Subcutaneous abdominal adipose tissue (tissue), 5 donors: ENCODE measurements at regions not wholly inside any gene's neighbourhood (a gene's known extent, or its start where the extent isn't known, plus 50 kb on each side); places are given as distances from the start of the nearest gene placed in this dataset.

Source experiments
- H3K27ac ChIP-seq: one replicate; pipeline ENCODE4 v1.7.0; 2013; ENCODE audit warnings: low read depth, mild to moderate bottlenecking, inconsistent platforms, low read length, moderate library complexity
- H3K27me3 ChIP-seq, 5 donors: one replicate each; pipeline ENCODE4 v1.7.0; 2013; ENCODE audit warnings: low read length in 5 of 5, inconsistent platforms in 1 of 5; ENCODE audit not compliant: control insufficient read depth in 5 of 5, insufficient read depth in 4 of 5
- H3K36me3 ChIP-seq, 5 donors: one replicate each; pipeline ENCODE4 v1.7.0; 2013; ENCODE audit warnings: low read length in 5 of 5; ENCODE audit not compliant: control insufficient read depth in 5 of 5, insufficient read depth in 5 of 5
- H3K4me1 ChIP-seq, 5 donors: one replicate each; pipeline ENCODE4 v1.7.0; 2013; ENCODE audit warnings: low read length in 5 of 5, mild to moderate bottlenecking in 3 of 5, moderate library complexity in 1 of 5; ENCODE audit not compliant: control insufficient read depth in 5 of 5, insufficient read depth in 5 of 5
- H3K4me3 ChIP-seq, 5 donors: one replicate each; pipeline ENCODE4 v1.7.0; 2013; ENCODE audit warnings: low read length in 5 of 5, low read depth in 1 of 5
- H3K9ac ChIP-seq, 5 donors: one replicate each; pipeline ENCODE4 v1.7.0; 2013; ENCODE audit warnings: low read length in 5 of 5, mild to moderate bottlenecking in 4 of 5, moderate library complexity in 3 of 5
- H3K9me3 ChIP-seq, 5 donors: one replicate each; pipeline ENCODE4 v1.7.0; 2013; ENCODE audit warnings: low read length in 5 of 5; ENCODE audit not compliant: control insufficient read depth in 5 of 5
- donor health status: healthy.
- donor health status: healthy.
- donor health status: healthy.
- donor health status: healthy.
- donor health status: healthy.

DNA sequence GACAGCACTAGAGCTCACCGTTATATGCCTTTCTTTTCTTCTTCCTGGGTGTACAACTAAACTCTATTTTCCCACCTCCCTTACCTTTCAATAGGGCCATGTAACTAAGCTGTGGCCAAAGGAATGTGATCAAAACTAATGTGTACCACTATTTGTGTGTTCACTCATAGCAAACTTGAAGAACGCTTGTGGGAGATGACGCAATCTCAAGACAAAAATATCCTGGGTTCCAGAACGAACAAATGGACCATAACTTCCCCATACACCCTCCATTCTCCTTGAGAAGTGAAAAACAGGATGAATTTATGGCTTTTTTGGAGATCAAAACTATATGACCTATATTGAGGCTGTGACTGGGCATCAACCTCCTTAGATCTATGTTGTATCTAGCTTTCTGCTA, 139.7 kb upstream of the GLRA2 start:
- no peak overlapping the region for H3K27ac ChIP-seq
- peaks cover 0 to 4% (median 0%) of the 10 kb centered on the region in 5 donors for H3K4me1 ChIP-seq
- peaks cover 0 to 3% (median 0%) of the 10 kb centered on the region in 5 donors for H3K9me3 ChIP-seq
- H3K27me3 ChIP-seq: peaks cover 0 to 6% (median 0%) of the 10 kb centered on the region in 5 donors
- H3K9ac ChIP-seq: no peak overlapping the region
- H3K4me3 ChIP-seq: no peak overlapping the region
- no peaks in the 10 kb centered on the region for H3K36me3 ChIP-seq

DNA sequence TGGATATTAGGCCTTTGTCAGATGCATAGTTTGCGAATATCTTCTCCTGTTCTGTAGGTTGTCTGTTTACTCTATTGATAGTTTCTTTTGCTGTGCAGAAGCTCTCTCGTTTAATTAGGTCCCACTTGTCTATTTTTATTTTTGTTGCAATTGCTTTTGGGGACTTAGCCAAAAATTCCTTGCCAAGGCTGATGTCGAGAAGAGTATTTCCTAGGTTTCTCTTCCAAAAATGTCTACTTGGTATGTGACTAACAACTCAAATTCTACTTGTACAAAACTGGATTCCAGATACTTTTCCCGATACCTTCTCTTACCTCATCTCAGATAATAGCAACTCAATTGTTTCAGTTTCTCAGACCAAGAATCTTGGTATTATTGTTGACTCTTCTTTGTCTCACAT, 142.4 kb upstream of the GLRA2 start:
- H3K9me3 ChIP-seq: peaks cover 0 to 3% (median 0%) of the 10 kb centered on the region in 5 donors
- no peak overlapping the region for H3K4me3 ChIP-seq
- no peak overlapping the region for H3K9ac ChIP-seq
- H3K4me1 ChIP-seq: peaks cover 0 to 4% (median 0%) of the 10 kb centered on the region in 5 donors
- no peak overlapping the region for H3K27ac ChIP-seq
- H3K36me3 ChIP-seq: no peaks in the 10 kb centered on the region
- peaks cover 0 to 6% (median 0%) of the 10 kb centered on the region in 5 donors for H3K27me3 ChIP-seq

DNA sequence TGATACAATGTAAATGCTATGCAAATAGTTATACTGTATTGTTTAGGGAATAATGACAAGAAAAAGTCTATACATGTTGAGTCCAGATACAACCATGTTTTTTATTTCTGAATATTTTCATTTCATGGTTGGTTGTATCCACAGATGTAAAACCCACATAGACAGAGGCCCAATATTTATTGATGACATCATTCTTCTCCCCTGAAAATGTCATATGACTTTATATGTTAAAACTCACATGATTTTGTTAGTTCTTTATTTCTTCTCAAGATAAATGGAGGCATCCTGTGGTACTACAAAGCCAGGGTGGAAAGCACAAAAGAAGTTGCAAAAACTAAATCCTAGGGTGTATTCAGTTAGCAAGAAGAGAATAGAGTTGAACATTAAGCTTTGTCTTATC, 149.3 kb upstream of the GLRA2 start:
- no peak overlapping the region for H3K27ac ChIP-seq
- no peaks in the 10 kb centered on the region for H3K9me3 ChIP-seq
- H3K4me3 ChIP-seq: no peak overlapping the region
- no peaks in the 10 kb centered on the region for H3K4me1 ChIP-seq
- H3K9ac ChIP-seq: no peak overlapping the region
- H3K27me3 ChIP-seq: peaks cover 0 to 3% (median 0%) of the 10 kb centered on the region in 5 donors
- no peaks in the 10 kb centered on the region for H3K36me3 ChIP-seq

DNA sequence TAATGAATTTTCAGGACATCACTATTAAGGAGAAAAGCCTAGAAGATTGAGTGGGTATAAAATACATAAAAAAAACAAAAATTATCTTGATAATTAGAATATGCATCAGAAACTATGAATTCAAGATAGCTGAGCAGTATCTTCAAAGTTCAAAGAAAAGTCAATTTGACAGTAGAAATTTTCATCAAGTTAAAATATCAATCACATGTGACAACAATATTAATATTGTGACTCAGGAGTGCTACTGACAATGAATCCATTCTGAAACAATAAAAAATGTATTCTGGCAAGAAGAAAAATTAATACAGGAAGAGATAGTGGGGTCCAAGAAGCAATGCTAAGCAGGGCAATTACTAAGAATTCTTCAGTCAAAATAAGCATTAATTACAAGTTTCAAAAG, 151.9 kb upstream of the GLRA2 start:
- Histone ChIP-seq H3K27me3 (peaks cover 0 to 3% (median 0%) of the 10 kb centered on the region in 5 donors), H3K4me3 (no peak overlapping the region), H3K9ac (no peak overlapping the region), H3K27ac (no peak overlapping the region), H3K36me3 (no peaks in the 10 kb centered on the region), H3K9me3 (no peaks in the 10 kb centered on the region), H3K4me1 (no peaks in the 10 kb centered on the region)

DNA sequence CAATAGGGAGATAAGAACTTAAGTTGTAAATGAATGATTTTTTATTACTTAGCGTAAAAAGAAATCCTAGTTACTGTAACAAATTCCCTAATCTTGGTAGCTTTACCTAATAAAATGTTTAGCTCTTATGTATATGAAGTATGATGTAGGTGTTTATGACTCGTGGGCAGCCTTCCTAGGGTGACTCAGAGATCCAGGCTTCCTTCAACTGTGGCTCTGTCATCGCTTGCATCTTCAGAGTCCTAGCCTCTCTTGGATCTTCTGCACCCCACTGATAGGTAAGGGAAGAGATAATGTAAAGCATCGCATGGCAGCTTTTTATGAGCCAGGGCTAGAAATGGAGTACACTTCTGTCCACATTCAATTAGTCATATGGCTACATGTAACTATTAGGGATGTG, 165.6 kb upstream of the GLRA2 start:
- H3K9ac ChIP-seq: no peak overlapping the region
- H3K9me3 ChIP-seq: no peaks in the 10 kb centered on the region
- no peaks in the 10 kb centered on the region for H3K4me1 ChIP-seq
- H3K36me3 ChIP-seq: no peaks in the 10 kb centered on the region
- no peak overlapping the region for H3K27ac ChIP-seq
- H3K27me3 ChIP-seq: peaks cover 0 to 5% (median 0%) of the 10 kb centered on the region in 5 donors
- no peak overlapping the region for H3K4me3 ChIP-seq

DNA sequence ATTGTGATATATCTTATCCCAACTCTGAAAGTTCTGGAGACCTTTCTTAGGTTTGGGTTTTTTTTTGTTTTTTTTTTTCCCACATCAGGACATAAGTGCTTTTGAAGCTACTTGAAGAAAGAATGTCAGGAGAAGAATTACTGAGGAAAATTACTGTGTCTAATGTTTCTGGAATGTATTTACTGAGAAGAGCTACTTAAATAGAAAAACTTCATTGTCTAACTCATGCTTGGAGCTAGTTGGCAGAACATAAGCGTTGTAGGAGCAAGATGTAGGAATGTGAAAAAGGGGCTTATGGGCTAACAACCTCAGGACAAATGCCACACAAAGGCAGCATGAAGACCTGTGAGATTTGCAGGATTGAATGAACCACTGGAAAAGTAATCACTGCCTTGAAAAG, 166.6 kb upstream of the GLRA2 start:
- H3K4me1 ChIP-seq: no peaks in the 10 kb centered on the region
- H3K27me3 ChIP-seq: peaks cover 0 to 5% (median 0%) of the 10 kb centered on the region in 5 donors
- H3K4me3 ChIP-seq: no peak overlapping the region
- H3K9ac ChIP-seq: no peak overlapping the region
- no peaks in the 10 kb centered on the region for H3K36me3 ChIP-seq
- H3K27ac ChIP-seq: no peak overlapping the region
- no peaks in the 10 kb centered on the region for H3K9me3 ChIP-seq

DNA sequence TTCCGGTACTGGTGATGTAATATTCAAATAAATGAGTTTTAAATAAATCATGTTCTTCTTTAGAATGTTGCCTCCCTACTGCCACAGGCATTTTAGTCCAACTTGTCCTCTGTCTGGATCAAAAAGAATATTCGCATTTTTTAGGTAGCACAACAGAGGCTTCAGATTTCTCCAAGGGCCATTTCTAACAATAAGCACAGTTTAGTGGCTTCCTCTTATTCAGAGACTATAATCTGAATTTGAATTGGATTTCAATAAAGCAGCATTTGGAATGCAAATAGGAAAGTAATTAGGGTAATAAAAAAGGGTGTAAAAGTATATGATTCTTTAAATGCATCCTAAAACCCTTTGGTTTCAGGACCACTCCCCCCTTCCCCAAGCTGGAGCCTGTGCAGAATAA, 167.9 kb upstream of the GLRA2 start:
- Histone ChIP-seq H3K4me3 (no peak overlapping the region), H3K4me1 (no peaks in the 10 kb centered on the region), H3K27ac (no peak overlapping the region), H3K9ac (no peak overlapping the region), H3K36me3 (no peaks in the 10 kb centered on the region), H3K9me3 (peaks cover 0 to 2% (median 0%) of the 10 kb centered on the region in 5 donors), H3K27me3 (peaks cover 0 to 5% (median 0%) of the 10 kb centered on the region in 5 donors)

DNA sequence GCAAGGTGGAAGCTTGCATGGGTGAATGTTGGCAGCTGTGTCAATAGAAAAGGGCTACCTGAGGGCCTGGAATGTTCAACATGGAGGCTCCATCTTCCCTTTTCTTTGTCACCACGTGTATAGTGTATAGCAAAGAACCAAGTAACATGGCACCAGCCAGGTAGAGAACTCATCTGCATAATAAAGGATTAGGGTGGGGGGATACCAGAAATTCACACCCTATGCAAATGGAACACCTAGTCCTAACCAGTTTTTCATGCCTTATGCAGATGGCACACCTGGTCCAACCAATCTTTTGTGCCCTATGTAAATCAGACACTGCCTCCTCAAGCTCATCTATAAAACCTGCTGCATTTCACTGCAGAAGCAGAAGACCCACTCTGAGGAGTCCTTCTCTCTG, 169.6 kb upstream of the GLRA2 start:
- Histone ChIP-seq H3K4me3 (no peak overlapping the region), H3K9ac (no peak overlapping the region), H3K36me3 (no peaks in the 10 kb centered on the region), H3K27ac (no peak overlapping the region), H3K27me3 (no peaks in the 10 kb centered on the region), H3K4me1 (no peaks in the 10 kb centered on the region), H3K9me3 (peaks cover 0 to 2% (median 0%) of the 10 kb centered on the region in 5 donors)

DNA sequence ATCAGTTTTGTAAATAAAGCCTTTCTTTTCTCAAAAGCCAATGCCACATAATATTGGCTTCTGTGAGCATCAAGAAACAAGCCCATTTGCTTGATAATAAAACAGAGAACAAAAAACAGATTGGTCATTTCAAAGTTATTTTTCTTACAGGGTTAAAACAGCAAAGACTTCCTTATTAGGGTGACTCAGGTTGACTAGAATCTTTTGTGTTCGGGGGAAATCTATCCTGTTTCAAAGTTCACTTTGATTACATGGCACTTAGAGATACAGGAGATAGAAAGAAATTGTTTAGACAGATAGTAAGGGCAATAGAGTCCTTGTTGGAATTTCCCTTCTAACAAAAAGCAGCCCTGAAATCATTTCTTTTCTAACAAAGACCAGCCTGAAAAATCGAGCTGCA, 170.0 kb upstream of the GLRA2 start:
- H3K4me3 ChIP-seq: no peak overlapping the region
- no peaks in the 10 kb centered on the region for H3K4me1 ChIP-seq
- no peaks in the 10 kb centered on the region for H3K27me3 ChIP-seq
- H3K36me3 ChIP-seq: no peaks in the 10 kb centered on the region
- H3K27ac ChIP-seq: no peak overlapping the region
- H3K9ac ChIP-seq: no peak overlapping the region
- H3K9me3 ChIP-seq: peaks cover 0 to 2% (median 0%) of the 10 kb centered on the region in 5 donors

DNA sequence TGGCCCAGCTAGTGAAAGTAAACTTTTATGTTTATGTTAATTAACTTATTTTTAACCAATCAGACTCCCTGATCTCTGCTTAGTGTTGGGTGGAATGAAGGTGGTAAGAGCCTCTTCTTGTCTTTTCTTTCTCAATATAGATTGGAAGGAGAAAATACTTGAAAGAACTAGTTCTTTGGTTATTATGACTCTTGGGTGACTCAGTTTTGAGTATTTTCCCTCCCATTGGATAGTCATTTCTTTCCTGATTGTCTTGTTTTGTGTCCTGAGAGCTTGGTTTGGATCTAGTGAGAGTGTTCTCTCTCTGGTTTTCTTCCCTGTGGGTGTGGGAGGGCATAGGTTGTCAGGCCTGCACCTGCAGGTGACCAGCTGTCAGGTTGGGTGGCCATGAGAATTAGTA, 172.0 kb upstream of the GLRA2 start:
- Histone ChIP-seq H3K27me3 (peaks cover 0 to 1% (median 0%) of the 10 kb centered on the region in 5 donors), H3K9ac (no peak overlapping the region), H3K9me3 (peaks cover 0 to 5% (median 0%) of the 10 kb centered on the region in 5 donors), H3K4me3 (no peak overlapping the region), H3K4me1 (no peaks in the 10 kb centered on the region), H3K27ac (no peak overlapping the region), H3K36me3 (no peaks in the 10 kb centered on the region)

DNA sequence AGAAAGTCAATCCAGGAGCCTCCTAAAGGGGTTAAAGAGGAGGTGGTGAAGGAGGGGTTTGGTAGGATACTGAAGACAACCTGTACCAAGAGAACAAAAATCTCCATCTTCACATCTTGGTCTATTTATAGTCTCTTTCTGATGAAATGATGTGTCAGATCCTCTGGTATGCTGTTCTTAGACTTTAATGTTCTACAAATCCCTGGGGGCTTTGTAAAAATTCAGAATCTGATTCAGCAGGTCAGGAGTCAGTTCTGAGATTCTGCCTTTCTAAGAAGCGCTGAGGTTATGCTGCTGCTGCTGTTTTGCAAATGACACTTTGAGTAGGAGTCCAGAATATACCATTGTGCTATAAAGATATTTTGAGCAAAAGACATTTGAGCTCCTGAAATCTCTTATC, 172.9 kb upstream of the GLRA2 start:
- peaks cover 0 to 6% (median 0%) of the 10 kb centered on the region in 5 donors for H3K4me1 ChIP-seq
- H3K27ac ChIP-seq: no peak overlapping the region
- no peak overlapping the region for H3K4me3 ChIP-seq
- H3K9ac ChIP-seq: no peak overlapping the region
- peaks cover 0 to 8% (median 0%) of the 10 kb centered on the region in 5 donors for H3K9me3 ChIP-seq
- peaks cover 0 to 2% (median 0%) of the 10 kb centered on the region in 5 donors for H3K27me3 ChIP-seq
- no peaks in the 10 kb centered on the region for H3K36me3 ChIP-seq
